Choroid plexus epithelial cell (primary cell): ENCODE measurements at regions not wholly inside any gene's neighbourhood (a gene's known extent, or its start where the extent isn't known, plus 50 kb on each side); places are given as distances from the start of the nearest gene placed in this dataset.

Experiments
- DNase-seq: peaks from one replicate; pipeline ENCODE4 v3.0.0-alpha.2; 2010; ENCODE audit warnings: low read depth
- H3K4me3 ChIP-seq: 2 replicates; pipeline ENCODE4 v1.5.1; 2011; ENCODE audit warnings: low read depth, mild to moderate bottlenecking, control low read depth, low read length, moderate library complexity
- TF ChIP-seq, protein P1 (sequence below): conservative IDR thresholded peaks from 2 replicates; pipeline ENCODE4 v1.5.1; 2011; ENCODE audit warnings: low read depth, mild to moderate bottlenecking, control low read depth, inconsistent platforms, low read length, moderate library complexity

DNA sequence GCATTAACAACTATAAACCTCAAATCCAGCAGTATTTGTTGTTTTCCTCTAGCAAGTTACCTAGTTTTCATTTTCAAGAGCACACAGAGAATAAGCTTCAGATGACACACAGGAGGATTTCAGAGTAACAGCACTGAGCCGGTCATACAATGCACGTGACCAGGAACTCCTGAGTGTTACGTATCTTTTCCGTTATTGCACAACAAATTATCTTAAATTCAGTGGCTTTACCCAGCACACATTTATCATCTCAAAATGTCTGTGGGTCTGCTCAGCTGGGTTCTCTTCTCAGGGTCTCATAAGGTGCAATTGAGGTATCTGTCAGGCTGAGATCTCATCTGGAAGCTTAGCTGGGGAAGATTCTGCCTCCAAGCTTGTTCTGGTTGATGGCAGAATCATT, 379.5 kb upstream of the KLHL29 start:
- TF ChIP-seq, protein P1, sequence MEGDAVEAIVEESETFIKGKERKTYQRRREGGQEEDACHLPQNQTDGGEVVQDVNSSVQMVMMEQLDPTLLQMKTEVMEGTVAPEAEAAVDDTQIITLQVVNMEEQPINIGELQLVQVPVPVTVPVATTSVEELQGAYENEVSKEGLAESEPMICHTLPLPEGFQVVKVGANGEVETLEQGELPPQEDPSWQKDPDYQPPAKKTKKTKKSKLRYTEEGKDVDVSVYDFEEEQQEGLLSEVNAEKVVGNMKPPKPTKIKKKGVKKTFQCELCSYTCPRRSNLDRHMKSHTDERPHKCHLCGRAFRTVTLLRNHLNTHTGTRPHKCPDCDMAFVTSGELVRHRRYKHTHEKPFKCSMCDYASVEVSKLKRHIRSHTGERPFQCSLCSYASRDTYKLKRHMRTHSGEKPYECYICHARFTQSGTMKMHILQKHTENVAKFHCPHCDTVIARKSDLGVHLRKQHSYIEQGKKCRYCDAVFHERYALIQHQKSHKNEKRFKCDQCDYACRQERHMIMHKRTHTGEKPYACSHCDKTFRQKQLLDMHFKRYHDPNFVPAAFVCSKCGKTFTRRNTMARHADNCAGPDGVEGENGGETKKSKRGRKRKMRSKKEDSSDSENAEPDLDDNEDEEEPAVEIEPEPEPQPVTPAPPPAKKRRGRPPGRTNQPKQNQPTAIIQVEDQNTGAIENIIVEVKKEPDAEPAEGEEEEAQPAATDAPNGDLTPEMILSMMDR: no peak
- no peak overlapping the region for H3K4me3 ChIP-seq
- no peak for DNase-seq

DNA sequence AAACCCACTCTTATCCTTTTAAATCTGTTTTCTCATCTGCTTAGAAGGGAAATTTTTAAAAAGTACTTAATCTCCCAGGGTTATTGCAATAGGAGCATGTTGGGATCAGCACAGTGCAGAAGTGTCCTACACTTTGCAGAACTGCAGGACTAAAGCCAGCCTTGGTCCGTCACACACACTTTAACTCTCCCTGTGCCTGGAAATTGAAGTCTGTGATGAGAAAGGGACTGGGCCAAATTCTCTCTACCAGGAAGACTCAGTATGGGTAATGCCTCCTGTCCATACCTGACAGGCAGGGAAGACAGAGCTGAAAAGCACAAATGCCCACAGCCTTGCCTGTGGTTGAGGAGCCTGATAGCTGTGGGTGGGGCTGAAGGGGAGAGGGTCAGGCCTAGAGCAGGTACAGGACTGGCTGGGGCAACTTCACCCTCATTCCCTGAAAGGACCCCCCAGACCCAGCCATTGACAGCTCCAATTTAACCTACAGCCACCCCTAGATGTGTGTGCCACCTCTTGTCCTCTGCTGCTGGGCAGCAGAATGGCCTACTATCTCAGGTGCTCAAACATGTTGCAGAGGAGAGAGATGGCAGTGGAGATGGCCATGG, 377.2 kb upstream of the KLHL29 start:
- TF ChIP-seq, protein P1: no peak
- no peak for DNase-seq
- no peak overlapping the region for H3K4me3 ChIP-seq

DNA sequence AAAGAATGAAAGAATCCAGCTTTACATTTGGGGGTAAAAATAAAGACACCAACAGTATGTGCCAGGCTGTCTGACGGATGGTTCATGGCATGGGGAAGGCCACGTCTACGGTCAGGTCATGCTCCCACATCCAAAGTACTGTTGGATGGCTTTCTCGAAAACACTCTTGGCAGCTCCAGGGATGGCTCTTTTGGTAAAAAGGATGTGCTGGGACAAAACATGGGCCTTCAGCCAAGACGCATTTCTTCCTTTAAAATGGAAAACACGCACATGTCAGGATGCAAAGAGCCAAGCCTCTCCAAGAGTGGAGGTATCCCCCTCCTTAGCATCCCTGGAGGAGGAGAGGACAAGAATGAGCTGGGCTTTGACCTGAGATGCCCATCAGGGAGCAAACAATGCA, 376.5 kb upstream of the KLHL29 start:
- no peak for DNase-seq
- TF ChIP-seq, protein P1: no peak
- no peak overlapping the region for H3K4me3 ChIP-seq

DNA sequence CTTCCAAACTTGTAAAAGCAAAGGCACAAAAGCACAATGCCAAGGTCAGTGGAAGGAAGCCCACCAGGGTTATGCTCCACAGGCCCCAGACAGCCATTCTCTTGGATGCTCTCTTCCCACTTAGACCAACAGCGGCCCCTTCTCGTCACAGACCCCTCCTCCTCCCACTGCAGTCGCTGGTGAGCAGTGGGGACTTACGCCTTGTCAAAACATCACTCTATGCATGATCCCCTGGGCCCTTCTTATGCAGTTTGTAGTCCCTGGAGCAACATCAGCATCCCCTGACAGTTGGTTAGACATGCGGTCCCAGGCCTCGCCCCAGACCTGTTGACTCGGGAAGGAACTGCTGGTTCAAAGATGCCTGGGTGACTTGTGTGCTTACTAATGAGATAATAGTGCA, 376.0 kb upstream of the KLHL29 start:
- H3K4me3 ChIP-seq: no peak overlapping the region
- no peak for DNase-seq
- TF ChIP-seq, protein P1: no peak

DNA sequence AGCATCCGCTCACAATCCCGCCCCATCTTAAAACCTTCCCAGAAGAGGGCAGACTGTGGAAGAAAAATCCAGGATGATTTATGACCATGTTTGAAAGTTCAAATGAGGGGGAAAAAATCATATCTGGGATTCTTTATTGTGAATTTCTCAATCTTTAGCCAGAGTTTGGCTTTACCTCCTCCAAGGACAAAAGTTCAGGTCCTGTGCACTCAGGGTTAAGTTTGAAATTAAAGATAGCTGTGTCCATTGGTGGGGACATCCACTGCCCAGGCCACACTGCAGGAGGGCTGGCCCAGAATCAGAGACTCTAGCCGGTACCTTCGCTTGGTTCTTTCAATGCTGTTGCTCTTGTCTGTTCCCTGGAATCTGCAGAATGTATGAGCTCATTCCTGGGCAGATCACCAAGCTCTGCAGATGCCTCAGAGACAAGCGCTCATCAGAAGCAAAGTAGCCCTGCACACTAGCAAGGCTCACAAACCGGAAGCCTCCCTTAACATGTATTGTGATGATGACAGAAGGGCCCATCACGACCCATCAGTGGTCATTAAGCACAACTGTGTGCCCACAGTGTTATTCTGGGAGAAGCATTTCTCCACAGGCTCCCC, 375.3 kb upstream of the KLHL29 start:
- peak; percentile 54 for DNase-seq
- TF ChIP-seq, protein P1: no peak
- no peak overlapping the region for H3K4me3 ChIP-seq

DNA sequence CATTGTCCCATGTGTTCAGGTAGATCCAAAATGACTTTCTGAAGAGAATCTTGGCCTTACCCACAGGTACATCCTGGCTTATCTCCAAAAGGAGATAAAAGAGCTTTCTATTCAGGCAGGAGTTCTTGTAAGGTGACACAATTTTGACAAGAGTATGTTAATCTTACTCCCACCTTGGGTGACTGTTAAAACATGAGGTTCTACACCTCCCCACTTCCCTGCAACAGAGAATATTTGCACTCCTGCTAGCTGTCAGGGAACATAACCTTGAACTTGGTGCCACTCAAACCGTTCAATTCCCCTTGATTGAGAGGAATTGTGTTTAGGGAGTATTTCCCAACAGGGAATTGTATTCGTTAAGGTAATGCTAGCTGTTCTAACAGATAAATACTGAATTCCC, 372.5 kb upstream of the KLHL29 start:
- no peak for DNase-seq
- no peak overlapping the region for H3K4me3 ChIP-seq
- TF ChIP-seq, protein P1: no peak

DNA sequence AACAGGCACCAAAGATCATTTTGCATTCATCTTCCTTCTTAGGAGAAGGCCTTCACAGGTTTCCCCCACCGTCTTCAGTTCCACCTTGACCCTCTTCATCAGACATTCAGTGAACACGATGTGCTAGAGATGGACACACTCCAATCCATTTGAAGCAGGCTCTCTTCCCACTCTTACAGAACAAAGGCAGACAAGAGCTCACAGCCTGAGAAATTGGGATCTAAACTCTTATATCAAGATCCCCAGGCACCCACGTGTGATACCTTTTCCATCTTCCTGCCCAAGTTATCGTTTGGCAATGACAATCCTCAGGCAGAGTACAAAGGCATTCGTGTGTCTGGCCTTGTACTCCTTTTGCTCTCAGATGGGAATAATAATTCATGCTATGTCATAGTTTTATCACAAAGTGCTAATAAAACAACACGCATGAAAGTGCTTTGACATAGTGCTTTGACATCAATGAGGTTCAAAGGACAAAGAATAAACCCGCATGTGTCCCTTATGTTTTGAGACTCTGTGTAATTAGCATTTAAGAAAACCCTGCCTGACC, 369.3 kb upstream of the KLHL29 start:
- TF ChIP-seq, protein P1: no peak
- DNase-seq: no peak
- H3K4me3 ChIP-seq: no peak overlapping the region
